ENCODE measurements at regions not wholly inside any gene's neighbourhood (a gene's known extent, or its start where the extent isn't known, plus 50 kb on each side); places are given as distances from the start of the nearest gene placed in this dataset.

GRCh38 chr10:64103750-64104470 lies 582.7 kb downstream of the REEP3 start:
- TF ChIP-seq CTCF (conservative IDR thresholded peaks at IDR 0.05; ENCODE audit: low read depth in 2 of 2) (no peak), ETS1 (IDR thresholded peaks at IDR 0.05) (no peak), CREB1 (CRISPR knock-in tag; IDR thresholded peaks at IDR 0.05; ENCODE audit: low read depth) (no peak), EZH2phosphoT487 (IDR thresholded peaks at IDR 0.05; ENCODE audit: unreplicated experiment) (no peak), JUNB (IDR thresholded peaks at IDR 0.05; ENCODE audit: unreplicated experiment) (no peak), ZNF114 (CRISPR knock-in tag; IDR thresholded peaks at IDR 0.05) (no peak), POLR2AphosphoS5 (IDR thresholded peaks at IDR 0.05; ENCODE audit: low read depth) (no peak), EZH2 (IDR thresholded peaks at IDR 0.05; ENCODE audit: low read depth, unreplicated experiment) (no peak), REST (IDR thresholded peaks at IDR 0.05; ENCODE audit: unreplicated experiment) (no peak), NANOG (IDR thresholded peaks at IDR 0.05; ENCODE audit: borderline replicate concordance) (no peak)
